ENCODE measurements at regions not wholly inside any gene's neighbourhood (a gene's known extent, or its start where the extent isn't known, plus 50 kb on each side); places are given as distances from the start of the nearest gene placed in this dataset.

- DNase-seq, result no peak
- Histone ChIP-seq H3K27me3 (ENCODE audit: control insufficient read depth in 1 of 2, insufficient read depth in 1 of 2, low read length in 2 of 2) (no peaks in the 10 kb centered on the region), H3K4me3 (ENCODE audit: insufficient read depth in 1 of 2, low read depth in 1 of 2, low read length in 2 of 2) (no peak overlapping the region), H3K9ac (ENCODE audit: low read length) (no peak overlapping the region), H3K36me3 (ENCODE audit: control insufficient read depth in 1 of 2, insufficient read depth in 2 of 2, low read depth in 1 of 2, low read length in 2 of 2) (no peaks in the 10 kb centered on the region), H4K8ac (ENCODE audit: low read length) (no peak overlapping the region), H2BK12ac (ENCODE audit: low read length in 2 of 2) (no peak overlapping the region), H3K14ac (ENCODE audit: low read length in 2 of 2) (no peak overlapping the region), H3K23ac (ENCODE audit: low read length in 2 of 2) (no peak overlapping the region), H2AK5ac (ENCODE audit: low read length, severe bottlenecking) (no peak overlapping the region), H3K4me2 (ENCODE audit: low read length, poor library complexity, severe bottlenecking) (no peak overlapping the region), H3K9me3 (ENCODE audit: control insufficient read depth, low read length) (peaks cover 25% of the 10 kb centered on the region), H3K18ac (ENCODE audit: low read depth in 1 of 2, low read length in 2 of 2) (no peak overlapping the region), H3K27ac (ENCODE audit: low read length, poor library complexity, severe bottlenecking) (no peak overlapping the region), H2AFZ (ENCODE audit: low read depth, low read length) (no peak overlapping the region), H4K91ac (ENCODE audit: low read length) (no peak overlapping the region), H3K4ac (ENCODE audit: low read depth in 1 of 2, low read length in 2 of 2) (no peak overlapping the region), H2BK120ac (ENCODE audit: low read depth, low read length) (no peak overlapping the region), H3K4me1 (ENCODE audit: control insufficient read depth, insufficient read depth, low read depth, low read length) (no peaks in the 10 kb centered on the region), H2BK15ac (ENCODE audit: low read depth, poor library complexity, severe bottlenecking) (no peak overlapping the region), H2BK5ac (ENCODE audit: low read depth, low read length, poor library complexity, severe bottlenecking) (no peak overlapping the region), H3K79me1 (replicated peaks; ENCODE audit: low read length, poor library complexity, severe bottlenecking) (no peaks in the 10 kb centered on the region)
- 58% methylated on average over 4 of the region's 4 CpGs for WGBS
Observed at GRCh38 chr3:157718800-157719199, 215.6 kb upstream of the VEPH1 start.

- Histone ChIP-seq H3K36me3 (ENCODE audit: control insufficient read depth in 1 of 2, insufficient read depth in 2 of 2, low read depth in 1 of 2, low read length in 2 of 2) (no peaks in the 10 kb centered on the region), H3K27me3 (ENCODE audit: control insufficient read depth in 1 of 2, insufficient read depth in 1 of 2, low read length in 2 of 2) (no peaks in the 10 kb centered on the region), H2AK5ac (ENCODE audit: low read length, severe bottlenecking) (no peak overlapping the region), H3K9me3 (ENCODE audit: control insufficient read depth, low read length) (peaks cover 7% of the 10 kb centered on the region), H3K27ac (ENCODE audit: low read length, poor library complexity, severe bottlenecking) (no peak overlapping the region), H4K8ac (ENCODE audit: low read length) (no peak overlapping the region), H2AFZ (ENCODE audit: low read depth, low read length) (no peak overlapping the region), H3K4ac (ENCODE audit: low read depth in 1 of 2, low read length in 2 of 2) (no peak overlapping the region), H4K91ac (ENCODE audit: low read length) (no peak overlapping the region), H3K14ac (ENCODE audit: low read length in 2 of 2) (no peak overlapping the region), H3K23ac (ENCODE audit: low read length in 2 of 2) (no peak overlapping the region), H2BK120ac (ENCODE audit: low read depth, low read length) (no peak overlapping the region), H3K4me3 (ENCODE audit: insufficient read depth in 1 of 2, low read depth in 1 of 2, low read length in 2 of 2) (no peak overlapping the region), H3K18ac (ENCODE audit: low read depth in 1 of 2, low read length in 2 of 2) (no peak overlapping the region), H3K4me1 (ENCODE audit: control insufficient read depth, insufficient read depth, low read depth, low read length) (no peaks in the 10 kb centered on the region), H2BK12ac (ENCODE audit: low read length in 2 of 2) (no peak overlapping the region), H3K79me1 (replicated peaks; ENCODE audit: low read length, poor library complexity, severe bottlenecking) (no peaks in the 10 kb centered on the region), H3K9ac (ENCODE audit: low read length) (no peak overlapping the region), H3K4me2 (ENCODE audit: low read length, poor library complexity, severe bottlenecking) (no peak overlapping the region), H2BK15ac (ENCODE audit: low read depth, poor library complexity, severe bottlenecking) (no peak overlapping the region), H2BK5ac (ENCODE audit: low read depth, low read length, poor library complexity, severe bottlenecking) (no peak overlapping the region)
- no peak for DNase-seq
Observed at GRCh38 chr3:157713101-157713500, 209.9 kb upstream of the VEPH1 start.

GRCh38 chr3:157705258-157705657 lies 202.0 kb upstream of the VEPH1 start:
- no peak overlapping the region for H3K18ac ChIP-seq (ENCODE audit: low read depth in 1 of 2, low read length in 2 of 2)
- H3K4me1 ChIP-seq (ENCODE audit: control insufficient read depth, insufficient read depth, low read depth, low read length), result no peaks in the 10 kb centered on the region
- no peak overlapping the region for H3K14ac ChIP-seq (ENCODE audit: low read length in 2 of 2)
- no peaks in the 10 kb centered on the region for H3K79me1 ChIP-seq (replicated peaks; ENCODE audit: low read length, poor library complexity, severe bottlenecking)
- no peak overlapping the region for H3K4ac ChIP-seq (ENCODE audit: low read depth in 1 of 2, low read length in 2 of 2)
- no peak overlapping the region for H2AK5ac ChIP-seq (ENCODE audit: low read length, severe bottlenecking)
- H2BK15ac ChIP-seq (ENCODE audit: low read depth, poor library complexity, severe bottlenecking), result no peak overlapping the region
- no peak overlapping the region for H2AFZ ChIP-seq (ENCODE audit: low read depth, low read length)
- no peaks in the 10 kb centered on the region for H3K27me3 ChIP-seq (ENCODE audit: control insufficient read depth in 1 of 2, insufficient read depth in 1 of 2, low read length in 2 of 2)
- no peak overlapping the region for H3K23ac ChIP-seq (ENCODE audit: low read length in 2 of 2)
- H3K4me3 ChIP-seq (ENCODE audit: insufficient read depth in 1 of 2, low read depth in 1 of 2, low read length in 2 of 2), result no peak overlapping the region
- no peak overlapping the region for H3K27ac ChIP-seq (ENCODE audit: low read length, poor library complexity, severe bottlenecking)
- WGBS, result 63% methylated on average over 2 of the region's 2 CpGs
- no peak for DNase-seq
- no peak overlapping the region for H4K91ac ChIP-seq (ENCODE audit: low read length)
- no peak overlapping the region for H2BK5ac ChIP-seq (ENCODE audit: low read depth, low read length, poor library complexity, severe bottlenecking)
- H3K9ac ChIP-seq (ENCODE audit: low read length), result no peak overlapping the region
- H3K4me2 ChIP-seq (ENCODE audit: low read length, poor library complexity, severe bottlenecking), result no peak overlapping the region
- no peak overlapping the region for H4K8ac ChIP-seq (ENCODE audit: low read length)
- H3K9me3 ChIP-seq (ENCODE audit: control insufficient read depth, low read length), result no peaks in the 10 kb centered on the region
- H3K36me3 ChIP-seq (ENCODE audit: control insufficient read depth in 1 of 2, insufficient read depth in 2 of 2, low read depth in 1 of 2, low read length in 2 of 2), result no peaks in the 10 kb centered on the region
- no peak overlapping the region for H2BK12ac ChIP-seq (ENCODE audit: low read length in 2 of 2)
- H2BK120ac ChIP-seq (ENCODE audit: low read depth, low read length), result no peak overlapping the region

GRCh38 chr3:157700405-157700804 lies 197.2 kb upstream of the VEPH1 start:
- WGBS, result 56% methylated on average over 3 of the region's 3 CpGs
- no peak overlapping the region for H3K4ac ChIP-seq (ENCODE audit: low read depth in 1 of 2, low read length in 2 of 2)
- no peak overlapping the region for H3K18ac ChIP-seq (ENCODE audit: low read depth in 1 of 2, low read length in 2 of 2)
- no peak overlapping the region for H2BK5ac ChIP-seq (ENCODE audit: low read depth, low read length, poor library complexity, severe bottlenecking)
- H3K79me1 ChIP-seq (replicated peaks; ENCODE audit: low read length, poor library complexity, severe bottlenecking), result no peaks in the 10 kb centered on the region
- no peak overlapping the region for H2BK12ac ChIP-seq (ENCODE audit: low read length in 2 of 2)
- H3K4me2 ChIP-seq (ENCODE audit: low read length, poor library complexity, severe bottlenecking), result no peak overlapping the region
- H3K27ac ChIP-seq (ENCODE audit: low read length, poor library complexity, severe bottlenecking), result no peak overlapping the region
- no peaks in the 10 kb centered on the region for H3K9me3 ChIP-seq (ENCODE audit: control insufficient read depth, low read length)
- H3K9ac ChIP-seq (ENCODE audit: low read length), result no peak overlapping the region
- H2BK120ac ChIP-seq (ENCODE audit: low read depth, low read length), result no peak overlapping the region
- H2AFZ ChIP-seq (ENCODE audit: low read depth, low read length), result no peak overlapping the region
- no peak overlapping the region for H3K23ac ChIP-seq (ENCODE audit: low read length in 2 of 2)
- H2BK15ac ChIP-seq (ENCODE audit: low read depth, poor library complexity, severe bottlenecking), result no peak overlapping the region
- peaks cover 0 to 3% of the 10 kb centered on the region in 2 experiments for H3K27me3 ChIP-seq (ENCODE audit: control insufficient read depth in 1 of 2, insufficient read depth in 1 of 2, low read length in 2 of 2)
- H3K14ac ChIP-seq (ENCODE audit: low read length in 2 of 2), result no peak overlapping the region
- H3K4me1 ChIP-seq (ENCODE audit: control insufficient read depth, insufficient read depth, low read depth, low read length), result no peaks in the 10 kb centered on the region
- no peak for DNase-seq
- no peak overlapping the region for H4K91ac ChIP-seq (ENCODE audit: low read length)
- H2AK5ac ChIP-seq (ENCODE audit: low read length, severe bottlenecking), result no peak overlapping the region
- no peak overlapping the region for H3K4me3 ChIP-seq (ENCODE audit: insufficient read depth in 1 of 2, low read depth in 1 of 2, low read length in 2 of 2)
- no peak overlapping the region for H4K8ac ChIP-seq (ENCODE audit: low read length)
- H3K36me3 ChIP-seq (ENCODE audit: control insufficient read depth in 1 of 2, insufficient read depth in 2 of 2, low read depth in 1 of 2, low read length in 2 of 2), result no peaks in the 10 kb centered on the region

Data from mesenchymal stem cell (in vitro differentiated cells and primary cell).